ENCODE measurements at regions not wholly inside any gene's neighbourhood (a gene's known extent, or its start where the extent isn't known, plus 50 kb on each side); places are given as distances from the start of the nearest gene placed in this dataset.

DNA sequence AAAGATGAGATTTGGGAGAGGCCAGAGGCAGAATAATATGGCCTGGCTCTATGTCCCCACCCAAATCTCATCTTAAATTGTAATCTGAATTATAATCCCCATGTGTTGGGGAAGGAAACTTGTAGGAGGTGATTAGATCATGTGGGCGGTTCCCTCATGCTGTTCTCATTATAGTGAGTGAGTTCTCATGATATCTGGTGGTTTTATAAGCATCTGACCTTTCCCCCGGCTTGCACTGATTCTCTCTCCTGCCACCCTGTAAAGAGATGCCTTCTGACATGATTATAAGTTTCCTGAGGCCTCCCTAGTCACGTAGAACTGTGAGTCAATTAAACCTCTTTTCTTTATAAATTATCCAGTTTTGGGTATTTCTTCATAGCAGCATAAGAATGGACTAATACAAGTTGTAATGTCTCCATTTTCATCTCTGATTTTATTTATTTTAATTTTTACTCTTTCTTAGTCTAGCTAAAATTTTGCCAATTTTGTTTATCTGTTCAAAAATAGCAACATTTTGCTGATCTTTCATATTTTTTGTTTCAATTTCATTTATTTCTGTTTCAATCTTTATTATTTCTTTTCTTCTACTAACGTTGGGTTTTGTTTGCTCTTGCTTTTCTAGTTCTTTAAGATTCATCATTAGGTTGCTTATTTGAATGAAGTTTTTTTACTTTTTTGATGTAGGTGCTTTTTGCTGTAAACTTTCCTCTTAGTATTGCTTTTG lies 67.0 kb upstream of the ZRANB2 start:
- CTCF ChIA-PET: no interaction called here
- POLR2A ChIA-PET: no interaction called here
- TF ChIP-seq CTCF (IDR thresholded peaks at IDR 0.05; ENCODE audit: control extremely low read depth, extremely low read depth, low read depth, missing control alignments): no peak
- DNase-seq (ENCODE audit: extremely low spot score): no peak

DNA sequence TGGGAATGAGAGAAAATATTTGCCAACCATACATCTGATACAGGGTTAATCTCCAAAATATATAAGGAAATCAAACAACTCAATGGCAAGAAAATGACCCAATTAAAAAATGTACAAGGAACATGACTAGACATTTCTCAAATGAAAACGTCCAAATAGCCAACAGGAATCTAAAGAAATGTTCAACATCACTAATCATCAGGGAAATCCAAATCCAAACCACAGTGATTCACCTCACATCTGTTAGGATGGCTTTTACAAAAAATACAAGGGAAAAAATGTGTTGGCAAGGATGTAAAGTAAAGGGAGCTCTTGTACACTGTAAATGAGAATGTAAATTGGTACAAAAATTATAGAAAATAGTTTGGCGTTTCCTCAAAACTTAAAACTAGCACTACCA lies 54.7 kb upstream of the ZRANB2 start:
- TF ChIP-seq CTCF (IDR thresholded peaks at IDR 0.05; ENCODE audit: control extremely low read depth, extremely low read depth, low read depth, missing control alignments): no peak
- ChIA-PET POLR2A (no interaction called here), CTCF (no interaction called here)
- DNase-seq (ENCODE audit: extremely low spot score): no peak

Data from GM10248 (cell line).